HFF-Myc (cell line): ENCODE measurements at regions not wholly inside any gene's neighbourhood (a gene's known extent, or its start where the extent isn't known, plus 50 kb on each side); places are given as distances from the start of the nearest gene placed in this dataset.

ENCODE experiments used
- DNase-seq: peaks from one replicate; pipeline ENCODE4 v3.0.0-alpha.2; 2011; ENCODE audit warnings: low read depth; ENCODE audit errors: extremely low read depth
- H3K4me3 ChIP-seq: replicated peaks from 2 replicates; pipeline ENCODE4 v1.5.1; 2011; ENCODE audit warnings: low read depth, mild to moderate bottlenecking, control low read depth, low read length
- TF ChIP-seq, protein P1 (sequence below): IDR thresholded peaks from 2 replicates; pipeline ENCODE4 v1.5.1; 2012; ENCODE audit warnings: mild to moderate bottlenecking, low read depth, low read length, control low read depth; ENCODE audit errors: missing control alignments

DNA sequence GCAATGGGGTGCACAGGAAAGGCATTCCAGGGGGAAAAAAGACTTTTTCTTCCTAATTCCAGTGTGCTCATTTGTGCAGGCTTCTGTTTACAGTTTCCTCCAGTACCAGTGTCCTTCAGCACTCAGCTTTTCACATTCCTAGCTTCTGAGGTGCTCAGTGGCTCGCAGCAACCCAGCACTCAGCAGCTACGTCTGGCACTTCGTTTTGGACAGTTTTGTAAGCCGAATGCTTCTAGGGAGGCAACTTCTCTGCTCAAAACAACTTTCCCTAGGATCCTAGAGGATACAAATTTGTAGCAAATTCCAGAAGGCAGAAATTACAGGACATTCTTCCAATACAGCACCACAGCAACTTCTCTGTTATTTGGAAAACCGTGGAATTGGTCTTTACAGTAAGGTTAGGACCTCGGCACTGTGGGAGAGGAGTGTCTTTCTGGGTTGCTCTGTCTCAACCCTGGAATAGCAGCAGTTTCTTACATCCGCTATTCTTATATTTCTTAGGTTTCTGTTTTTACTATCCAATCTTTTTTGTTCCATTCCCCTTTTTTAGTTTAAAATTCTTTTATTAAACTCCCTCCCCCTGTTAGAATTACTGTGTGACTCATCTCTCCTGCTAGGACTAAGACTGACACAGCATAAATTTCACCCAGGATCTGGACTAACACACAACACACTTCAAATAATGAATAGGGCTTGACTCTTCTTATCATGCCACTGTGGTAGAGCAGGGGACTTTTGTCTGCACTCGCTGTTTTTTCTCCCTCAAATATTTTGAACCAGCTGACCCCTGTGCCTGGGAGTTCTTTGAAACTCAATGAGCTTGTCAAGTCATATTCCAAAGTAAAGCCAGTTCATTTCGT, 1314.7 kb downstream of the FSTL5 start:
- no peak for DNase-seq
- H3K4me3 ChIP-seq: no peak overlapping the region
- TF ChIP-seq, protein P1, sequence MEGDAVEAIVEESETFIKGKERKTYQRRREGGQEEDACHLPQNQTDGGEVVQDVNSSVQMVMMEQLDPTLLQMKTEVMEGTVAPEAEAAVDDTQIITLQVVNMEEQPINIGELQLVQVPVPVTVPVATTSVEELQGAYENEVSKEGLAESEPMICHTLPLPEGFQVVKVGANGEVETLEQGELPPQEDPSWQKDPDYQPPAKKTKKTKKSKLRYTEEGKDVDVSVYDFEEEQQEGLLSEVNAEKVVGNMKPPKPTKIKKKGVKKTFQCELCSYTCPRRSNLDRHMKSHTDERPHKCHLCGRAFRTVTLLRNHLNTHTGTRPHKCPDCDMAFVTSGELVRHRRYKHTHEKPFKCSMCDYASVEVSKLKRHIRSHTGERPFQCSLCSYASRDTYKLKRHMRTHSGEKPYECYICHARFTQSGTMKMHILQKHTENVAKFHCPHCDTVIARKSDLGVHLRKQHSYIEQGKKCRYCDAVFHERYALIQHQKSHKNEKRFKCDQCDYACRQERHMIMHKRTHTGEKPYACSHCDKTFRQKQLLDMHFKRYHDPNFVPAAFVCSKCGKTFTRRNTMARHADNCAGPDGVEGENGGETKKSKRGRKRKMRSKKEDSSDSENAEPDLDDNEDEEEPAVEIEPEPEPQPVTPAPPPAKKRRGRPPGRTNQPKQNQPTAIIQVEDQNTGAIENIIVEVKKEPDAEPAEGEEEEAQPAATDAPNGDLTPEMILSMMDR: no peak

DNA sequence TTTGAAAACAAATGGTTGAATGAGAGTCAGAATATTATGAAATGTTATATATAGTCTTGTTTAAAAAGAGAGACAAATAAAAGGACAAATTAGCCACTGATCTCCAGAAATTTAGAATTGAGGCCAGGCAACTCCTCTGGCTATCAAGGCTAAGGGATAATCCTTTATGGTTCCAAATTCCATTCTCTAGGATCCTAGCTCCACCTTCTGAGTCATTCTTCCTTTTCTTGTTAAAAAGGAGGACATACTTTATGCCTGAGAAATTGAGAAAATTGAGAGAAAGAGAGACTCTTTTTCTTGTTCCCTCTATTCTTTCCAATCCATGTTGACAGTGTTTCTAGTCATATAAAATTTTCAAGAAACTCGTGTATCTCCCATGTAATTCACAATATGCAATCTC, 1299.5 kb downstream of the FSTL5 start:
- TF ChIP-seq, protein P1: no peak
- no peak for DNase-seq
- H3K4me3 ChIP-seq: no peak overlapping the region

DNA sequence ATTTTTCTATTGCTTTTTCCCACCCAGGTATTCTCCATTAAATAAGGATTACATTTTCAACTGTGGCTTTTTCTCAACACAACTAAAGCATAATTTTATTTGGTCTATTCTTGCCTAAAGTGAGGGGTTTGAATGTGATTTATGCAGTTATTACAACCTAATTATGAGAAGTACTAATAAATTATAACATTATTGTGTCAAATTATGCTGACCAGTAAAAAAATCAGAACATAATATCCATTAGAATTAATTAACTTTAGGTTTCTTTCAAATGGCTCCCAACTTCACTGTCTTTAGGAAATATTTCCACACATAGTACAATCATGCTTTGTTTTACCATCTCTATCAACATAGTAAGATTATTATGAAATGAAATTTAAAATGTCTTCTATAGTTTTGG, 1293.9 kb downstream of the FSTL5 start:
- DNase-seq: no peak
- TF ChIP-seq, protein P1: no peak
- H3K4me3 ChIP-seq: no peak overlapping the region

DNA sequence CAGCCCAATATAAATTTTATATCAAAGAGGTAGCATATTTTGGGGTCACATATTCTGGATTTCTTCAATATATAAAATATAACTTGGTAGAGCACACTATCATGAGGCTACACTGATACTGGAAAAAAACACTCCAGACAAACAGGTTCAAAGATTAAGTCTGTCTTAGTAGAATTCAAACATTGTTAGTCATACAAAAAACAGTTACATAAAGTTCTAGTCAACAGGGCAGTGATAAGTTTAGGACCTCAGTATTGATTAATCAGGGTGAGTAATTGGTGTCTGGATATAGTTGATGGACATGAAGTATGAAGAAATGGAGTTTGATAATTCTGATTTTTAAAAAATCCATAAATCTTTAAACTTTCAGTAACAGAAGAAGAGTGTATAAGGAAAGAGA, 1291.3 kb downstream of the FSTL5 start:
- DNase-seq: no peak
- H3K4me3 ChIP-seq: no peak overlapping the region
- TF ChIP-seq, protein P1: no peak

DNA sequence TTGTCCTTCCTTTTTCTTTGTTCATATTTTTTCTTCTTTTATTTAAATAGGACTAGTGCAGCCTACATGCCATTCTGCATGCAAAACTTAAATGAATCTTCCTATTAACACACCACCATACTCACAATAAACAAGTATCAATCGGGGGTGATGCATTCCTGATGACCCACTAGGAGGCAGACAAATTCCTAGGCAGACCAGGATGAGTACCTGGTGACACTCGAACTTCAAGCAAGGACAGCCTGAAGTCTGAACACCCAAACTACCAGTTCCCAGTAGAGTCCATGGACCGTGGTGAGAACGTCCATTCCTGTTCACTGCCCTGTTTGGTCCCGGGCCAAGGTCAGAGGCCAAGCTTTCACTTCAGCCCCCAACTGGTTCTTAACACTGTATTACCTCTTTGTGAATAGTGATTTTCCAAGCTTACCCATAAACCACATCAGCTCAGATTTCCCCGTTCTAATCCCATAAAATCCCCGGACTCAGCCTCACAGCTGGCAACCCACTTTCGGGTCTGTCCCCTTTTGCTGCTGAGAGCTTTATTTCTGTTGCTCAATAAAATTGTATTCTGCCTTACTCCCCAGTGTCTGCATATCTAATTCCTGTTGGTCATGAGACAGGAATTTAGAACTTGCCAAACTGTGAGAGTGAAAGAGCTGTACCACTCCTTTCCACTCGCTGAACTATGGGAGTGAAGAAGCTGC, 1286.6 kb downstream of the FSTL5 start:
- DNase-seq: no peak
- TF ChIP-seq, protein P1: no peak
- H3K4me3 ChIP-seq: no peak overlapping the region

DNA sequence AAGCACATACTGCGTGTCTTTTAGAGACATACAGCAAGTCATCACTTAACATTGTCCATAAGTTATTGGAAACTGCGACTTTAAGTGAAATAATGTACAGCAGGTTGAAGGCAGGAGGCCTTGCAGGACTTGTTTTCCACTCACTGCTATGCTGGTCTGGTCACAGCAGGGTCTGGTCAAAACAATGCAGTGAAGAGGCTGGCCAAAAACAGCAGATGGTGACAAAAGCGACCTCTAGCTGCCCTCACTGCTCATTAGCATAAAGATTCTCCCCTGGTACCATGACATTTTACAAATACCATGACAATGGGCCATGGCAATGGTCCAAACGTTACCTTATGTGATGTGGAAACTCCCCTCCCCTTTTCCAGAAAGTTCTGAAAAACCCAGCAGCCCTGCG, 1283.6 kb downstream of the FSTL5 start:
- no peak overlapping the region for H3K4me3 ChIP-seq
- DNase-seq: no peak
- TF ChIP-seq, protein P1: no peak

DNA sequence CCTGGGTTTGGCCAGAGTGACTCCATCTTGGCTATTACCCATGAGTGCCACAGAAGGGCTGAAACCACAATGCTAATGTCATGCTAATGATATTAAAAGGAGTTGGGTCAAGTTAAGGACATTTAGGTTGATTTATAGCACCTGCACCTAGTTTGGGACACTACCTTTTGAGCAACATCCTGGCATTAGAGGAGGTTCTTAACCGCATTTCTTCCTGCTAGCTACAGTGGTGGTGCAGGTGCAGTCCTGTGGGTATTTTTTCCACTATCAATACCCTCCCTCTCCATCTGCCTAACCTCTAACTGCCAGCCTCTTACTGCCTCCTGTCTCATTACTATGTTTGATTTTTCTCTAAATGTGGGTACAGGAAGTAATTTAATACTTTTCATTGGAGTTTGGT, 1276.1 kb downstream of the FSTL5 start:
- DNase-seq: no peak

More for the DNA sequence above, 1276.1 kb downstream of the FSTL5 start:
- TF ChIP-seq, protein P1: no peak
- H3K4me3 ChIP-seq: no peak overlapping the region
